ENCODE measurements at regions not wholly inside any gene's neighbourhood (a gene's known extent, or its start where the extent isn't known, plus 50 kb on each side); places are given as distances from the start of the nearest gene placed in this dataset.
"Not testable (repeated sequence)": the region's sequence is repeated elsewhere in the genome, so short reads cannot be mapped to it uniquely, and the experiment has no call there.

- WGBS, 3 donors: 91 to 94% (median 92%) methylated on average over 3 of the region's 3 CpGs
- Histone ChIP-seq H3K27me3 (no peaks in the 10 kb centered on the region), H3K9me3 (no peaks in the 10 kb centered on the region), H3K27ac (no peak overlapping the region), H3K4me1 (ENCODE audit: insufficient read depth) (peaks cover 3% of the 10 kb centered on the region), H3K36me3 (no peaks in the 10 kb centered on the region), H3K4me3 (no peak overlapping the region)
- no peak for DNase-seq
- intact Hi-C loops (cut with DNase I): no loop called here
- TF ChIP-seq POLR2A (IDR thresholded peaks at IDR 0.05): no peak
- TF ChIP-seq CTCF (IDR thresholded peaks at IDR 0.05): no peak
- TF ChIP-seq EP300 (IDR thresholded peaks at IDR 0.05): no peak
Observed at GRCh38 chr5:33206962-33207506, 233.7 kb upstream of the TARS1 start.

GRCh38 chr5:33209252-33209651 lies 231.5 kb upstream of the TARS1 start:
- DNase-seq: no peak
- 84 to 89% (median 88%) methylated on average over 9 of the region's 9 CpGs for WGBS, 3 donors
- TF ChIP-seq CTCF (IDR thresholded peaks at IDR 0.05): no peak
- TF ChIP-seq EP300 (IDR thresholded peaks at IDR 0.05): no peak
- no peak for TF ChIP-seq POLR2A (IDR thresholded peaks at IDR 0.05)
- H3K4me1 ChIP-seq (ENCODE audit: insufficient read depth): peaks cover 10% of the 10 kb centered on the region
- H3K27me3 ChIP-seq: no peaks in the 10 kb centered on the region
- H3K4me3 ChIP-seq: no peak overlapping the region
- H3K9me3 ChIP-seq: no peaks in the 10 kb centered on the region
- H3K36me3 ChIP-seq: no peaks in the 10 kb centered on the region
- intact Hi-C loops (cut with DNase I): no loop called here
- no peak overlapping the region for H3K27ac ChIP-seq

- H3K36me3 ChIP-seq; H3K9me3 ChIP-seq; H3K4me3 ChIP-seq; H3K27me3 ChIP-seq; H3K27ac ChIP-seq; DNase-seq; intact Hi-C loops (cut with DNase I): not testable (repeated sequence)
- peaks cover 10% of the 10 kb centered on the region for H3K4me1 ChIP-seq (ENCODE audit: insufficient read depth)
Observed at GRCh38 chr5:33210221-33210620, 230.5 kb upstream of the TARS1 start.

- TF ChIP-seq CTCF (IDR thresholded peaks at IDR 0.05) (no peak), POLR2A (IDR thresholded peaks at IDR 0.05) (no peak), EP300 (IDR thresholded peaks at IDR 0.05) (no peak)
- no peaks in the 10 kb centered on the region for H3K36me3 ChIP-seq
- no peaks in the 10 kb centered on the region for H3K9me3 ChIP-seq
- 95 to 98% (median 96%) methylated on average over 5 of the region's 5 CpGs for WGBS, 3 donors
- no peaks in the 10 kb centered on the region for H3K27me3 ChIP-seq
- H3K4me3 ChIP-seq: no peak overlapping the region
- peaks cover 7% of the 10 kb centered on the region for H3K4me1 ChIP-seq (ENCODE audit: insufficient read depth)
- DNase-seq: no peak
- H3K27ac ChIP-seq: no peak overlapping the region
- intact Hi-C loops (cut with DNase I): no loop called here
Observed at GRCh38 chr5:33210978-33211377, 229.8 kb upstream of the TARS1 start.

- no peak overlapping the region for H3K27ac ChIP-seq
- 0 to 5% (median 3%) methylated on average over 1 of the region's 1 CpG for WGBS, 3 donors
- intact Hi-C loops (cut with DNase I): no loop called here
- TF ChIP-seq POLR2A (IDR thresholded peaks at IDR 0.05) (no peak), CTCF (IDR thresholded peaks at IDR 0.05) (no peak), EP300 (IDR thresholded peaks at IDR 0.05) (no peak)
- no peaks in the 10 kb centered on the region for H3K27me3 ChIP-seq
- no peak for DNase-seq
- no peak overlapping the region for H3K4me3 ChIP-seq
- H3K9me3 ChIP-seq: no peaks in the 10 kb centered on the region
- peaks cover 7% of the 10 kb centered on the region for H3K4me1 ChIP-seq (ENCODE audit: insufficient read depth)
- H3K36me3 ChIP-seq: no peaks in the 10 kb centered on the region
Observed at GRCh38 chr5:33212439-33212838, 228.3 kb upstream of the TARS1 start.

Measured in ovary (tissue), 7 donors.